ENCODE measurements at regions not wholly inside any gene's neighbourhood (a gene's known extent, or its start where the extent isn't known, plus 50 kb on each side); places are given as distances from the start of the nearest gene placed in this dataset.

DNA sequence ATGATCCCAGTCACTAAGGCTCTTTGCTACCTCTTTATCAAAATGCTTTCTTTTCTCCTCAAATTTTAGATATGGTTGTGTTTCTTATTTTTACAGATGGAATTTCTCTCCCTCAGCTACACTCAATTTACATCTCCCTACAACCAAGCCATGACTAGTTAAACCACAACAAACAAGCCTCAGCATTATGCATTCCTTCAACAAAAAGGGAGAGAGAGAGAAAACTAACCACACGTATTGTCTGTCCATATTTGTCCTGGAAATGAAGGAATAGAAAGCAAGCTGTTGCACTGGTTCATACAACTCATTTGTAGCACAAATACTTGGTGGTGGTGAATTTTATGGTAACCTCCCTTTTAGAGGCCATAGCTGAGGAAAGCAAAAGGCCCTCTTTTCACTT, 286.4 kb downstream of the AHR start:
- no TSS peak for BruUV-seq (replicated peaks)
- POLR2A ChIA-PET (ENCODE audit: low non-redundant PET): no interaction called here
- intact Hi-C loops (cut with micrococcal nuclease; ENCODE audit: unreplicated experiment): no loop called here
- DNase-seq (ENCODE audit: low spot score): no peak
- CTCF ChIA-PET: no interaction called here
- H3K27ac ChIP-seq (ENCODE audit: low read depth, low read length, poor library complexity, severe bottlenecking): no peak overlapping the region
- no peaks in the 10 kb centered on the region for H3K27me3 ChIP-seq (replicated peaks; ENCODE audit: insufficient read depth, low read depth, low read length, poor library complexity)
- H3K9me3 ChIP-seq (ENCODE audit: low read depth, low read length, poor library complexity, severe bottlenecking): no peaks in the 10 kb centered on the region
- no peaks in the 10 kb centered on the region for H3K4me1 ChIP-seq (ENCODE audit: insufficient read depth, low read length, poor library complexity, severe bottlenecking)
- TF ChIP-seq EZH2 (IDR thresholded peaks at IDR 0.05; ENCODE audit: borderline replicate concordance, low read depth, low read length, poor library complexity, severe bottlenecking): no peak
- TF ChIP-seq, protein P1, sequence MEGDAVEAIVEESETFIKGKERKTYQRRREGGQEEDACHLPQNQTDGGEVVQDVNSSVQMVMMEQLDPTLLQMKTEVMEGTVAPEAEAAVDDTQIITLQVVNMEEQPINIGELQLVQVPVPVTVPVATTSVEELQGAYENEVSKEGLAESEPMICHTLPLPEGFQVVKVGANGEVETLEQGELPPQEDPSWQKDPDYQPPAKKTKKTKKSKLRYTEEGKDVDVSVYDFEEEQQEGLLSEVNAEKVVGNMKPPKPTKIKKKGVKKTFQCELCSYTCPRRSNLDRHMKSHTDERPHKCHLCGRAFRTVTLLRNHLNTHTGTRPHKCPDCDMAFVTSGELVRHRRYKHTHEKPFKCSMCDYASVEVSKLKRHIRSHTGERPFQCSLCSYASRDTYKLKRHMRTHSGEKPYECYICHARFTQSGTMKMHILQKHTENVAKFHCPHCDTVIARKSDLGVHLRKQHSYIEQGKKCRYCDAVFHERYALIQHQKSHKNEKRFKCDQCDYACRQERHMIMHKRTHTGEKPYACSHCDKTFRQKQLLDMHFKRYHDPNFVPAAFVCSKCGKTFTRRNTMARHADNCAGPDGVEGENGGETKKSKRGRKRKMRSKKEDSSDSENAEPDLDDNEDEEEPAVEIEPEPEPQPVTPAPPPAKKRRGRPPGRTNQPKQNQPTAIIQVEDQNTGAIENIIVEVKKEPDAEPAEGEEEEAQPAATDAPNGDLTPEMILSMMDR (conservative IDR thresholded peaks at IDR 0.05; ENCODE audit: low read depth, low read length): no peak
- no peak overlapping the region for H3K4me3 ChIP-seq (ENCODE audit: low read depth, low read length, poor library complexity, severe bottlenecking)
- no peaks in the 10 kb centered on the region for H3K36me3 ChIP-seq (ENCODE audit: insufficient read depth, low read length, poor library complexity, severe bottlenecking)

GRCh38 chr7:17586711-17587110, 288.3 kb downstream of the AHR start:
- no peak overlapping the region for H3K27ac ChIP-seq (ENCODE audit: low read depth, low read length, poor library complexity, severe bottlenecking)
- POLR2A ChIA-PET (ENCODE audit: low non-redundant PET): no interaction called here
- no peak overlapping the region for H3K4me3 ChIP-seq (ENCODE audit: low read depth, low read length, poor library complexity, severe bottlenecking)
- no peaks in the 10 kb centered on the region for H3K9me3 ChIP-seq (ENCODE audit: low read depth, low read length, poor library complexity, severe bottlenecking)
- no peaks in the 10 kb centered on the region for H3K36me3 ChIP-seq (ENCODE audit: insufficient read depth, low read length, poor library complexity, severe bottlenecking)
- no peak for TF ChIP-seq EZH2 (IDR thresholded peaks at IDR 0.05; ENCODE audit: borderline replicate concordance, low read depth, low read length, poor library complexity, severe bottlenecking)
- DNase-seq (ENCODE audit: low spot score): no peak
- BruUV-seq (replicated peaks): no TSS peak
- no peaks in the 10 kb centered on the region for H3K4me1 ChIP-seq (ENCODE audit: insufficient read depth, low read length, poor library complexity, severe bottlenecking)
- intact Hi-C loops (cut with micrococcal nuclease; ENCODE audit: unreplicated experiment): no loop called here
- CTCF ChIA-PET: no interaction called here
- no peaks in the 10 kb centered on the region for H3K27me3 ChIP-seq (replicated peaks; ENCODE audit: insufficient read depth, low read depth, low read length, poor library complexity)

GRCh38 chr7:17588730-17589129, 290.3 kb downstream of the AHR start:
- Histone ChIP-seq H3K27me3 (replicated peaks; ENCODE audit: insufficient read depth, low read depth, low read length, poor library complexity) (no peaks in the 10 kb centered on the region), H3K4me3 (ENCODE audit: low read depth, low read length, poor library complexity, severe bottlenecking) (no peak overlapping the region), H3K27ac (ENCODE audit: low read depth, low read length, poor library complexity, severe bottlenecking) (no peak overlapping the region), H3K9me3 (ENCODE audit: low read depth, low read length, poor library complexity, severe bottlenecking) (no peaks in the 10 kb centered on the region), H3K4me1 (ENCODE audit: insufficient read depth, low read length, poor library complexity, severe bottlenecking) (no peaks in the 10 kb centered on the region), H3K36me3 (ENCODE audit: insufficient read depth, low read length, poor library complexity, severe bottlenecking) (no peaks in the 10 kb centered on the region)
- POLR2A ChIA-PET (ENCODE audit: low non-redundant PET): no interaction called here
- CTCF ChIA-PET: no interaction called here
- no peak for TF ChIP-seq EZH2 (IDR thresholded peaks at IDR 0.05; ENCODE audit: borderline replicate concordance, low read depth, low read length, poor library complexity, severe bottlenecking)
- TF ChIP-seq, protein P1 (conservative IDR thresholded peaks at IDR 0.05; ENCODE audit: low read depth, low read length): no peak
- BruUV-seq (replicated peaks): no TSS peak
- intact Hi-C loops (cut with micrococcal nuclease; ENCODE audit: unreplicated experiment): no loop called here
- DNase-seq (ENCODE audit: low spot score): no peak

DNA sequence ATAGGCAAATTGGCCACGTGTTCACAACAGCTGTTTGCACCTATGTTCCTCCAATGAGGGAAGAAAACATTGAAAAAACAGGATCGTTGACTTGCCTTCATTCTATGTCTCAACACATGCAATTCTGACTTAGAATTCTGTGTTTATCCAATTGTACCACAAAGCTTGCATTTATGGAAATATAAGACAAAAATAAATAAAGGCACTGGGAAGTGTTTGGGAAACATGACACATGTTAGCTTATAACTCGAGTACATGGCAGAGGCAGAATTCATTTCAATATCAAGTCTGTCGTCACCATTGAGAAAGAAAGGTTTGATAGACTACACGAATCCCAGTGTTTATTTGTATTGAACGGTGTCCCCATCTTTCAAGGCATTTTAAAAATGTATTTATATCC, 291.2 kb downstream of the AHR start:
- H3K4me1 ChIP-seq (ENCODE audit: insufficient read depth, low read length, poor library complexity, severe bottlenecking): no peaks in the 10 kb centered on the region
- no peak overlapping the region for H3K27ac ChIP-seq (ENCODE audit: low read depth, low read length, poor library complexity, severe bottlenecking)
- no TSS peak for BruUV-seq (replicated peaks)
- no peak overlapping the region for H3K4me3 ChIP-seq (ENCODE audit: low read depth, low read length, poor library complexity, severe bottlenecking)
- H3K36me3 ChIP-seq (ENCODE audit: insufficient read depth, low read length, poor library complexity, severe bottlenecking): no peaks in the 10 kb centered on the region
- intact Hi-C loops (cut with micrococcal nuclease; ENCODE audit: unreplicated experiment): no loop called here
- DNase-seq (ENCODE audit: low spot score): no peak
- ChIA-PET POLR2A (ENCODE audit: low non-redundant PET) (interaction anchor here (0.5 kb wide), 1 partner anchor 933 kb away, joined by 3 read pairs; no protein-coding TSS in a partner anchor), CTCF (no interaction called here)
- no peaks in the 10 kb centered on the region for H3K27me3 ChIP-seq (replicated peaks; ENCODE audit: insufficient read depth, low read depth, low read length, poor library complexity)
- no peak for TF ChIP-seq EZH2 (IDR thresholded peaks at IDR 0.05; ENCODE audit: borderline replicate concordance, low read depth, low read length, poor library complexity, severe bottlenecking)
- TF ChIP-seq, protein P1 (conservative IDR thresholded peaks at IDR 0.05; ENCODE audit: low read depth, low read length): no peak
- H3K9me3 ChIP-seq (ENCODE audit: low read depth, low read length, poor library complexity, severe bottlenecking): no peaks in the 10 kb centered on the region
